Right atrium auricular region (tissue), 2 donors: ENCODE measurements at regions not wholly inside any gene's neighbourhood (a gene's known extent, or its start where the extent isn't known, plus 50 kb on each side); places are given as distances from the start of the nearest gene placed in this dataset.
"Not testable (repeated sequence)": the region's sequence is repeated elsewhere in the genome, so short reads cannot be mapped to it uniquely, and the experiment has no call there.

Experiments
- DNase-seq: peaks from one replicate; pipeline ENCODE4 v3.0.0-alpha.2; 2019; ENCODE audit warnings: low spot score
- H3K27ac ChIP-seq, 2 donors: fragments of 200-600 bp; sonication (generic); 1 replicate in 1 of 2; 2 replicates in 1 of 2; pipeline ENCODE4 v1.5.1; 2016 to 2019
- H3K27me3 ChIP-seq, 2 donors: fragments of 200-600 bp; sonication (generic); one replicate each; pipeline versions ENCODE4 v1.5.1 to v1.6.0; 2017 to 2019
- H3K36me3 ChIP-seq: fragments of 200-600 bp; sonication (generic); one replicate; pipeline ENCODE4 v1.5.1; 2016
- H3K4me1 ChIP-seq, 2 donors: fragments of 200-600 bp; sonication (generic); one replicate each; pipeline versions ENCODE4 v1.5.1 to v1.6.0; 2017 to 2019
- H3K4me3 ChIP-seq, 2 donors: fragments of 200-600 bp; sonication (generic); 1 replicate in 1 of 2; 2 replicates in 1 of 2; pipeline ENCODE4 v1.5.1; 2017 to 2019; ENCODE audit warnings: mild to moderate bottlenecking in 1 of 2, moderate library complexity in 1 of 2
- H3K9me3 ChIP-seq, 2 donors: fragments of 200-600 bp; sonication (generic); one replicate each; pipeline ENCODE4 v1.5.1; 2019
- CTCF ChIP-seq, 2 donors: fragments of 200-600 bp; sonication (generic); IDR thresholded peaks; one replicate each; pipeline ENCODE4 v1.5.1; 2019; ENCODE audit warnings: antibody characterized with exemption in 2 of 2

- H3K27me3 ChIP-seq = no peaks in the 10 kb centered on the region
- H3K4me1 ChIP-seq = no peaks in the 10 kb centered on the region
- DNase-seq = no peak
- no peaks in the 10 kb centered on the region for H3K9me3 ChIP-seq
- no peak for TF ChIP-seq CTCF (IDR thresholded peaks at IDR 0.05)
- H3K36me3 ChIP-seq = no peaks in the 10 kb centered on the region
- no peak overlapping the region for H3K4me3 ChIP-seq
- H3K27ac ChIP-seq = no peak overlapping the region
These were observed 115.5 kb upstream of the CALCR start for GRCh38 chr7:93690021-93690420.

- no peak overlapping the region for H3K4me3 ChIP-seq
- no peak for TF ChIP-seq CTCF (IDR thresholded peaks at IDR 0.05)
- no peaks in the 10 kb centered on the region for H3K4me1 ChIP-seq
- H3K9me3 ChIP-seq = peaks cover 0 to 4% of the 10 kb centered on the region in 2 donors
- H3K27ac ChIP-seq = no peak overlapping the region
- no peak for DNase-seq
- no peaks in the 10 kb centered on the region for H3K27me3 ChIP-seq
- no peaks in the 10 kb centered on the region for H3K36me3 ChIP-seq
These were observed 103.7 kb upstream of the CALCR start for GRCh38 chr7:93678185-93678584.

GRCh38 chr7:93663561-93664299, 89.2 kb upstream of the CALCR start:
- Histone ChIP-seq H3K27me3 (no peaks in the 10 kb centered on the region), H3K9me3 (no peaks in the 10 kb centered on the region), H3K4me1 (no peaks in the 10 kb centered on the region), H3K27ac (no peak overlapping the region), H3K4me3 (no peak overlapping the region), H3K36me3 (no peaks in the 10 kb centered on the region)
- no peak for TF ChIP-seq CTCF (IDR thresholded peaks at IDR 0.05)
- DNase-seq = no peak

- H3K4me1 ChIP-seq, H3K27me3 ChIP-seq, H3K27ac ChIP-seq, H3K4me3 ChIP-seq, DNase-seq, H3K36me3 ChIP-seq, H3K9me3 ChIP-seq: not testable (repeated sequence)
These were observed 83.6 kb upstream of the CALCR start for GRCh38 chr7:93658163-93658562.

GRCh38 chr7:93651603-93652159, 77.2 kb upstream of the CALCR start:
- no peaks in the 10 kb centered on the region for H3K4me1 ChIP-seq
- no peaks in the 10 kb centered on the region for H3K36me3 ChIP-seq
- H3K9me3 ChIP-seq = no peaks in the 10 kb centered on the region
- no peak overlapping the region for H3K27ac ChIP-seq
- no peak overlapping the region for H3K4me3 ChIP-seq
- DNase-seq = no peak
- no peaks in the 10 kb centered on the region for H3K27me3 ChIP-seq
- TF ChIP-seq CTCF (IDR thresholded peaks at IDR 0.05) = no peak

GRCh38 chr7:93646538-93646937, 72.0 kb upstream of the CALCR start:
- no peak for DNase-seq
- no peaks in the 10 kb centered on the region for H3K27me3 ChIP-seq

More at GRCh38 chr7:93646538-93646937, 72.0 kb upstream of the CALCR start:
- H3K4me1 ChIP-seq = no peaks in the 10 kb centered on the region
- TF ChIP-seq CTCF (IDR thresholded peaks at IDR 0.05) = no peak
- H3K27ac ChIP-seq = no peak overlapping the region
- H3K9me3 ChIP-seq = no peaks in the 10 kb centered on the region
- no peak overlapping the region for H3K4me3 ChIP-seq
- H3K36me3 ChIP-seq = no peaks in the 10 kb centered on the region
